HCT116 (cell line): ENCODE measurements at regions not wholly inside any gene's neighbourhood (a gene's known extent, or its start where the extent isn't known, plus 50 kb on each side); places are given as distances from the start of the nearest gene placed in this dataset.

Experiments
- ATAC-seq: fragments of 200-7000 bp; cut with Tn5 transposase; 2 replicates; pipeline ENCODE4 v1.9.1; 2020; ENCODE audit warnings: mild to moderate bottlenecking, moderate library complexity
- BruUV-seq: library from RNA; stranded (reverse); fragments of 400-500 nt; replicated peaks from 2 replicates; lab custom pipeline; 2021; lab: Mats Ljungman, UMichigan
- CTCF ChIA-PET: fragments of 300-600 bp; sonication (Branson Sonifier 250); formaldehyde crosslinking; loops from one replicate; lab custom pipeline; 2021; ENCODE audit warnings: antibody characterized with exemption; lab: Charles Lee
- POLR2A ChIA-PET: fragments of 300-600, 350-600 bp; sonication (Branson Sonifier 250); formaldehyde crosslinking; loops from one replicate; lab custom pipeline; 2021; ENCODE audit warnings: antibody characterized with exemption; lab: Charles Lee
- RAD21 ChIA-PET, 2 experiments: fragments of 300-600 bp; sonication (Branson Sonifier 250); formaldehyde crosslinking; loops; one replicate each; lab custom pipeline; 2023; ENCODE audit warnings: low total read pairs in 2 of 2; ENCODE audit not compliant: uncharacterized antibody in 2 of 2, unreplicated experiment in 2 of 2, low non-redundant PET in 1 of 2; lab: Charles Lee
- DNase-seq: peaks from one replicate; pipeline ENCODE4 v3.0.0-alpha.2; 2010; ENCODE audit warnings: low read depth, low spot score
- H2AFZ ChIP-seq: fragments of 200-600 bp; shearing (Covaris generic), sonication (generic); 2 replicates; pipeline ENCODE4 v1.6.1; 2017; ENCODE audit warnings: low read depth, mixed run types, mixed read lengths, antibody characterized with exemption, low read length; ENCODE audit not compliant: poor library complexity, severe bottlenecking
- H3K27ac ChIP-seq: 2 replicates; pipeline ENCODE4 v1.5.1; 2012; ENCODE audit warnings: low read depth, low read length
- H3K27me3 ChIP-seq: fragments of 200-600 bp; sonication (generic); 2 replicates; pipeline ENCODE4 v1.6.1; 2016; ENCODE audit warnings: mixed run types, low read length, mixed read lengths; ENCODE audit not compliant: insufficient read depth
- H3K36me3 ChIP-seq, 2 experiments: fragments of 200-500 bp in 1 of 2; fragments of 200-600 bp in 1 of 2; sonication (Bioruptor generic) in 1 of 2; sonication (generic) in 1 of 2; 2 replicates each; pipeline versions ENCODE4 v1.5.1 to v1.6.1; 2014 to 2016; ENCODE audit warnings: low read length in 2 of 2, inconsistent platforms in 1 of 2, mixed read lengths in 1 of 2, mixed run types in 1 of 2; ENCODE audit not compliant: insufficient read depth in 2 of 2, control insufficient read depth in 1 of 2
- H3K4me1 ChIP-seq, 2 experiments: fragments of 200-600 bp in 1 of 2; sonication (generic) in 1 of 2; 2 replicates each; pipeline versions ENCODE4 v1.5.1 to v1.6.1; 2012 to 2017; ENCODE audit warnings: low read length in 2 of 2, inconsistent platforms in 1 of 2, mild to moderate bottlenecking in 1 of 2, mixed read lengths in 1 of 2, mixed run types in 1 of 2, moderate library complexity in 1 of 2; ENCODE audit not compliant: insufficient read depth in 2 of 2, control insufficient read depth in 1 of 2
- H3K4me2 ChIP-seq: fragments of 200-600 bp; sonication (generic); 2 replicates; pipeline ENCODE4 v1.6.1; 2017; ENCODE audit warnings: mixed run types, low read length, mixed read lengths
- H3K4me3 ChIP-seq, 2 experiments: fragments of 200-600 bp in 1 of 2; sonication (generic) in 1 of 2; replicated peaks in 1 of 2; 2 replicates each; pipeline ENCODE4 v1.5.1; 2011 to 2016; ENCODE audit warnings: low read length in 2 of 2, control low read depth in 1 of 2, low read depth in 1 of 2, mild to moderate bottlenecking in 1 of 2, mixed read lengths in 1 of 2, mixed run types in 1 of 2
- H3K79me2 ChIP-seq: fragments of 200-600 bp; sonication (generic); 2 replicates; pipeline ENCODE4 v1.6.1; 2017; ENCODE audit warnings: mild to moderate bottlenecking, mixed run types, low read length, moderate library complexity, mixed read lengths; ENCODE audit not compliant: insufficient read depth
- H3K9ac ChIP-seq: fragments of 200-600 bp; sonication (generic); 2 replicates; pipeline ENCODE4 v1.6.1; 2016; ENCODE audit warnings: low read length, mixed read lengths
- H3K9me2 ChIP-seq: fragments of 200-600 bp; sonication (generic), shearing (Covaris generic); 2 replicates; pipeline ENCODE4 v1.6.1; 2017; ENCODE audit warnings: mixed run types, mild to moderate bottlenecking, moderate library complexity; ENCODE audit not compliant: insufficient read depth
- H3K9me3 ChIP-seq, 2 experiments: fragments of 200-500 bp in 1 of 2; fragments of 200-600 bp in 1 of 2; sonication (Bioruptor generic) in 1 of 2; sonication (generic) in 1 of 2; 2 replicates each; pipeline ENCODE4 v1.6.1; 2014 to 2017; ENCODE audit warnings: low read length in 2 of 2, mixed read lengths in 2 of 2, inconsistent platforms in 1 of 2, low read depth in 1 of 2, mild to moderate bottlenecking in 1 of 2, mixed run types in 1 of 2, moderate library complexity in 1 of 2; ENCODE audit not compliant: control insufficient read depth in 1 of 2, insufficient read depth in 1 of 2
- H4K20me1 ChIP-seq: fragments of 200-600 bp; sonication (generic), shearing (Covaris generic); 2 replicates; pipeline ENCODE4 v1.6.1; 2017; ENCODE audit warnings: mixed run types, mild to moderate bottlenecking, moderate library complexity; ENCODE audit not compliant: insufficient read depth
- EGR1 ChIP-seq: IDR thresholded peaks from 2 replicates; pipeline ENCODE4 v1.6.1; 2012; ENCODE audit warnings: low read depth
- ELF1 ChIP-seq: IDR thresholded peaks from 2 replicates; pipeline ENCODE4 v1.6.1; 2012; ENCODE audit warnings: low read depth, borderline replicate concordance
- EZH2 ChIP-seq: fragments of 200-600 bp; sonication (generic); IDR thresholded peaks from 2 replicates; pipeline ENCODE4 v1.6.1; 2017; ENCODE audit warnings: antibody characterized with exemption, mixed run types
- FOSL1 ChIP-seq: IDR thresholded peaks from 2 replicates; pipeline ENCODE4 v1.6.1; 2012; ENCODE audit warnings: low read depth
- POLR2A ChIP-seq: IDR thresholded peaks from 2 replicates; pipeline ENCODE4 v1.7.0; 2011; ENCODE audit warnings: borderline replicate concordance; ENCODE audit not compliant: insufficient read depth, insufficient read length; ENCODE audit errors: extremely low read depth
- POLR2AphosphoS5 ChIP-seq: IDR thresholded peaks from 2 replicates; pipeline ENCODE4 v1.6.1; 2011; ENCODE audit warnings: mild to moderate bottlenecking, low read depth, low read length, moderate library complexity
- RAD21 ChIP-seq: IDR thresholded peaks from 2 replicates; pipeline ENCODE4 v1.6.1; 2012; ENCODE audit warnings: low read depth, mild to moderate bottlenecking
- SRF ChIP-seq: IDR thresholded peaks from 2 replicates; pipeline ENCODE4 v1.6.1; 2012; ENCODE audit warnings: low read depth
- TCF7L2 ChIP-seq: IDR thresholded peaks from 2 replicates; pipeline ENCODE4 v1.7.0; 2011; ENCODE audit warnings: borderline replicate concordance, inconsistent platforms; ENCODE audit not compliant: insufficient read depth, insufficient read length; ENCODE audit errors: extremely low read depth
- YY1 ChIP-seq: IDR thresholded peaks from 2 replicates; pipeline ENCODE4 v1.6.1; 2011; ENCODE audit warnings: low read length, low read depth, moderate library complexity, mild to moderate bottlenecking; ENCODE audit not compliant: insufficient replicate concordance; ENCODE audit errors: extremely low read depth
- ZFX ChIP-seq: fragments of 450-650 bp; IDR thresholded peaks from 2 replicates; pipeline ENCODE4 v1.6.1; 2017
- intact Hi-C: fragments of 100-400 bp; cut with micrococcal nuclease; formaldehyde crosslinking; loops from 2 replicates; pipeline ENCODE4 v1.10.0; 2022
- TF ChIP-seq, protein P1 (sequence below): IDR thresholded peaks from 2 replicates; pipeline ENCODE4 v1.6.1; 2012
- TF ChIP-seq, protein P2 (sequence below), 3 experiments: fragments of 200-600 bp in 1 of 3; sonication (generic) in 1 of 3; IDR thresholded peaks in 2 of 3; conservative IDR thresholded peaks in 1 of 3; 2 replicates each; pipeline ENCODE4 v1.5.1; 2012 to 2017; ENCODE audit warnings: low read depth in 2 of 3, low read length in 2 of 3, antibody characterized with exemption in 1 of 3, borderline replicate concordance in 1 of 3, control low read depth in 1 of 3, mild to moderate bottlenecking in 1 of 3, mixed read lengths in 1 of 3, mixed run types in 1 of 3, moderate library complexity in 1 of 3; ENCODE audit not compliant: insufficient read depth in 1 of 3

DNA sequence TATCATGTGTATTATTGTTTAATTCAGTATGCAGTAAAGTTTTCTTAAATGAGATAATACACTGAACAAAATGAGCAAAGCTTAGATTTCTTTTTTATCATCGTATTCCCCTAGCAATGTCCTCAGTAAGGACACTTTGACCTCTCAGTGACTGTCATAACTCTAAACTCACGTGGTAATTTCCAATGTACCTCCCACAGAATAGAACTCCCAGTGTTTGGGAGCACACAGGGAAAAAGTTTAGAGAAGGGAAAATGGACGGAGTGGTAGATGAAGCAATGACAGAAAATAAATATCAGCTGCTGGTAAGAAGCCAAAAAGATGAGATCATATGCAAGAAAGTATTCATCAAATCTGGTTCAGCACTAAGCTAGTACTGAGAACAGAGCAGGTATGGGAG lies 758.6 kb upstream of the KCND2 start:
- H3K79me2 ChIP-seq: no peaks in the 10 kb centered on the region
- intact Hi-C loops: no loop called here

DNA sequence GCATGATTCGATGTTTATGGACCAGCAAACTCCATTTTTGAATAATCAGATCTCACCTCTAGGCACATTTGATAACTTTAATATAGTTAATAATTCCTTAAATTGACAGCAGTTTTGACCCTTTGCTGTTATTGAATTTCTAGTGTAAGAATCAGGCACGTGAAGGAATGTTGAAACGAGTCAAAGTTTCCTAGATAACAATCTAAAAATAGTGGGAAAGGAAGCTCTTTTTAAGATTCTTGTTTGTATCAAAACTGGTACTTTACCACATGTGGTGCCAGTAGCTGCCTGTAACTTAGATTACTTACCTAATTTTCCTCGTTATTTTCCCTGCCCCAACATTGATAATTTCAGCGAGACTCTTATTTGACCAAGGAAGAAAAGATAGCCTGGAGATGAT lies 757.8 kb upstream of the KCND2 start:
- Histone ChIP-seq H3K4me1 (no peaks in the 10 kb centered on the region), H3K4me2 (no peak overlapping the region), H3K9ac (no peak overlapping the region), H2AFZ (peak overlapping the region; percentile 30), H3K36me3 (no peaks in the 10 kb centered on the region), H3K4me3 (no peak overlapping the region), H4K20me1 (no peaks in the 10 kb centered on the region), H3K27ac (no peak overlapping the region), H3K27me3 (no peaks in the 10 kb centered on the region), H3K79me2 (no peaks in the 10 kb centered on the region), H3K9me3 (no peaks in the 10 kb centered on the region), H3K9me2 (no peaks in the 10 kb centered on the region; the same call in 1 of the 2 replicates)
- no TSS peak for BruUV-seq
- RAD21 ChIA-PET: no interaction called here
- CTCF ChIA-PET: no interaction called here
- no peak for DNase-seq
- no peak for ATAC-seq
- intact Hi-C loops: no loop called here
- POLR2A ChIA-PET: no interaction called here
- TF ChIP-seq RAD21: no peak
- no peak for TF ChIP-seq ZFX
- no peak for TF ChIP-seq EGR1
- TF ChIP-seq, protein P1, sequence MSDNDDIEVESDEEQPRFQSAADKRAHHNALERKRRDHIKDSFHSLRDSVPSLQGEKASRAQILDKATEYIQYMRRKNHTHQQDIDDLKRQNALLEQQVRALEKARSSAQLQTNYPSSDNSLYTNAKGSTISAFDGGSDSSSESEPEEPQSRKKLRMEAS: no peak
- TF ChIP-seq FOSL1: no peak
- TF ChIP-seq YY1: no peak
- TF ChIP-seq POLR2AphosphoS5: no peak
- TF ChIP-seq EZH2: no peak
- no peak for TF ChIP-seq POLR2A

More for the DNA sequence above, 758.6 kb upstream of the KCND2 start:
- POLR2A ChIA-PET: no interaction called here
- Histone ChIP-seq H3K4me1 (no peaks in the 10 kb centered on the region), H3K4me3 (no peak overlapping the region)
- TF ChIP-seq ELF1 (no peak), TCF7L2 (no peak), POLR2A (no peak), POLR2AphosphoS5 (no peak), YY1 (no peak), SRF (no peak)
- TF ChIP-seq, protein P2, sequence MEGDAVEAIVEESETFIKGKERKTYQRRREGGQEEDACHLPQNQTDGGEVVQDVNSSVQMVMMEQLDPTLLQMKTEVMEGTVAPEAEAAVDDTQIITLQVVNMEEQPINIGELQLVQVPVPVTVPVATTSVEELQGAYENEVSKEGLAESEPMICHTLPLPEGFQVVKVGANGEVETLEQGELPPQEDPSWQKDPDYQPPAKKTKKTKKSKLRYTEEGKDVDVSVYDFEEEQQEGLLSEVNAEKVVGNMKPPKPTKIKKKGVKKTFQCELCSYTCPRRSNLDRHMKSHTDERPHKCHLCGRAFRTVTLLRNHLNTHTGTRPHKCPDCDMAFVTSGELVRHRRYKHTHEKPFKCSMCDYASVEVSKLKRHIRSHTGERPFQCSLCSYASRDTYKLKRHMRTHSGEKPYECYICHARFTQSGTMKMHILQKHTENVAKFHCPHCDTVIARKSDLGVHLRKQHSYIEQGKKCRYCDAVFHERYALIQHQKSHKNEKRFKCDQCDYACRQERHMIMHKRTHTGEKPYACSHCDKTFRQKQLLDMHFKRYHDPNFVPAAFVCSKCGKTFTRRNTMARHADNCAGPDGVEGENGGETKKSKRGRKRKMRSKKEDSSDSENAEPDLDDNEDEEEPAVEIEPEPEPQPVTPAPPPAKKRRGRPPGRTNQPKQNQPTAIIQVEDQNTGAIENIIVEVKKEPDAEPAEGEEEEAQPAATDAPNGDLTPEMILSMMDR (IDR thresholded peaks at IDR 0.05 in 2 of 3, conservative IDR thresholded peaks at IDR 0.05 in 1 of 3; ENCODE audit: borderline replicate concordance in 1 of 3, insufficient read depth in 1 of 3, low read depth in 2 of 3, low read length in 2 of 3): no peak
- TF ChIP-seq, all 23 proteins: peak for 0
- ChIA-PET CTCF (no interaction called here), RAD21 (no interaction called here)
- no peaks in the 10 kb centered on the region for H3K36me3 ChIP-seq
- H3K27me3 ChIP-seq: no peaks in the 10 kb centered on the region
- no TSS peak for BruUV-seq
- no peaks in the 10 kb centered on the region; the same call in 1 of the 2 replicates for H3K9me2 ChIP-seq
- ATAC-seq (no peak), DNase-seq (no peak)
- H3K4me2 ChIP-seq: no peak overlapping the region
- H2AFZ ChIP-seq: no peak overlapping the region
- no peak overlapping the region for H3K9ac ChIP-seq
- H3K9me3 ChIP-seq: no peaks in the 10 kb centered on the region
- H4K20me1 ChIP-seq: no peaks in the 10 kb centered on the region
- H3K27ac ChIP-seq: no peak overlapping the region
